Fibroblast of pulmonary artery (primary cell): ENCODE measurements at regions not wholly inside any gene's neighbourhood (a gene's known extent, or its start where the extent isn't known, plus 50 kb on each side); places are given as distances from the start of the nearest gene placed in this dataset.

Source experiments
- DNase-seq: peaks from one replicate; pipeline ENCODE4 v3.0.0-alpha.2; 2010; ENCODE audit warnings: low read depth
- H3K4me3 ChIP-seq: replicated peaks from 2 replicates; pipeline ENCODE4 v1.5.1; 2011; ENCODE audit warnings: low read depth, mild to moderate bottlenecking, control low read depth, low read length, moderate library complexity
- TF ChIP-seq, protein P1 (sequence below): IDR thresholded peaks from 2 replicates; pipeline ENCODE4 v1.5.1; 2011; ENCODE audit warnings: mild to moderate bottlenecking, control low read depth, low read length, inconsistent platforms; ENCODE audit errors: missing control alignments

DNA sequence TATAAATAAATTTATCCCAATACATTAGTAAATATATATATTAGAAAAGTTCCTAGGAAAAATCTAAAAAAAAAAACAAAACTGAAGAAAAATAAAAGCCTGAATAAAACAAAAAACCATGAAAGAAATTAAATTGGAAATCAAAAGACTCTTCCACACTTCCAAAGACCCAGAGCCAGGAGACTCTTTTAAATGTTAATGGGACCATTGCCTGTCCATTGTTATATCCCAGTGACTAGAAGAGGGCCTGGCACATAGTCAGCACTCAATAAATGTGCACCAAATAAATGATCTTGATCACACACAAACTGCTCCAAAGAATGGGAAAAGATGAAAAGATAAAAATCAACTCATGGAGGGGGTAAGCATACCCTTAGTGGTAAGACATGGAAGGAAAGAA, 51.3 kb upstream of the CLDN18 start:
- H3K4me3 ChIP-seq = no peak overlapping the region
- TF ChIP-seq, protein P1, sequence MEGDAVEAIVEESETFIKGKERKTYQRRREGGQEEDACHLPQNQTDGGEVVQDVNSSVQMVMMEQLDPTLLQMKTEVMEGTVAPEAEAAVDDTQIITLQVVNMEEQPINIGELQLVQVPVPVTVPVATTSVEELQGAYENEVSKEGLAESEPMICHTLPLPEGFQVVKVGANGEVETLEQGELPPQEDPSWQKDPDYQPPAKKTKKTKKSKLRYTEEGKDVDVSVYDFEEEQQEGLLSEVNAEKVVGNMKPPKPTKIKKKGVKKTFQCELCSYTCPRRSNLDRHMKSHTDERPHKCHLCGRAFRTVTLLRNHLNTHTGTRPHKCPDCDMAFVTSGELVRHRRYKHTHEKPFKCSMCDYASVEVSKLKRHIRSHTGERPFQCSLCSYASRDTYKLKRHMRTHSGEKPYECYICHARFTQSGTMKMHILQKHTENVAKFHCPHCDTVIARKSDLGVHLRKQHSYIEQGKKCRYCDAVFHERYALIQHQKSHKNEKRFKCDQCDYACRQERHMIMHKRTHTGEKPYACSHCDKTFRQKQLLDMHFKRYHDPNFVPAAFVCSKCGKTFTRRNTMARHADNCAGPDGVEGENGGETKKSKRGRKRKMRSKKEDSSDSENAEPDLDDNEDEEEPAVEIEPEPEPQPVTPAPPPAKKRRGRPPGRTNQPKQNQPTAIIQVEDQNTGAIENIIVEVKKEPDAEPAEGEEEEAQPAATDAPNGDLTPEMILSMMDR = no peak
- no peak for DNase-seq
